COLO829 (cell line): ENCODE measurements at regions not wholly inside any gene's neighbourhood (a gene's known extent, or its start where the extent isn't known, plus 50 kb on each side); places are given as distances from the start of the nearest gene placed in this dataset.
A peak's percentile ranks its signal among the peaks of the same experiment; 100 is the strongest.

Source experiments
- DNase-seq: peaks from one replicate; pipeline ENCODE4 v3.0.0; 2012; ENCODE audit warnings: low spot score

DNA sequence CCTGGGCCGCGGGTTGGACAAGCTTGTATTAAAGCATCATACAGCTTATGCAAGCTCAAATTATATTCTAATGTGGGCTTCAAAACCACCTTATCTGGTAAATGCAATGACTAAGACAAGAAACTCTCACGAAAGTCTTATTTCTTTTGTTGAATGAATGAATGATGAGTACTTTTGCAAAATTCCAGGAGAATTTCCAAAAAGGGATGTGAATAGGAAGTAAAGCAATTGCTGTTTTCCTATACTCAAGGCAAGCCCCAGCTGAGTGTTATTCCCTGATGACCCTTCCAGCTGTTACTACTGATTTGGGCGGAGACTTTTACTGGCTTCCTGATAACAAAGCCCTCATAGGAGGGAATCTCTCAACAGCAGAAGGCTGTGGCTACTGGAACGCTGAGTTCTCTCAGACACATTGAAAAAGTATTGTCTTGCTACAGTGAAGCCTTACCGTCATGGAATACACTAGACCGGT, 162.8 kb downstream of the SREK1 start:
- DNase-seq: no peak

GRCh38 chr5:66307647-66308241, 163.6 kb downstream of the SREK1 start:
- DNase-seq: peak; percentile 59

GRCh38 chr5:66312266-66312665, 168.2 kb downstream of the SREK1 start:
- DNase-seq: no peak

DNA sequence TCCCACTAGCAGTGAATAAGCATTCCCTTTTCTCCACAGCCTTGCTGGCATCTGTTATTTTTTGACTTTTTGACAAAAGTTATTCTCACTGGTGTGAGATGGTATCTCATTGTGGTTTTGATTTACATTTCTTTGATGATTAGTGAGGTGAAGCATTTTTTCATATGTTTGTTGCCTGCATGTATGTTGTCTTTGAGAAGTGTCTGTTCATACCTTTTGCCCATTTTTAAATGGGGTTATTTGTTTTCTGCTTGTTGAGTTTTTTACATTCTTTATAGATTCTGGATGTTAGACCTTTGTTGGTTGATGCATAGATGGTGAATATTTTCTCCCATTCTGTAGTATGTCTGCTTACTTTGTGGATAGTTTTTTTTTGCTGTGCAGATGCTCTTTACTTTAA, 171.7 kb downstream of the SREK1 start:
- no peak for DNase-seq

DNA sequence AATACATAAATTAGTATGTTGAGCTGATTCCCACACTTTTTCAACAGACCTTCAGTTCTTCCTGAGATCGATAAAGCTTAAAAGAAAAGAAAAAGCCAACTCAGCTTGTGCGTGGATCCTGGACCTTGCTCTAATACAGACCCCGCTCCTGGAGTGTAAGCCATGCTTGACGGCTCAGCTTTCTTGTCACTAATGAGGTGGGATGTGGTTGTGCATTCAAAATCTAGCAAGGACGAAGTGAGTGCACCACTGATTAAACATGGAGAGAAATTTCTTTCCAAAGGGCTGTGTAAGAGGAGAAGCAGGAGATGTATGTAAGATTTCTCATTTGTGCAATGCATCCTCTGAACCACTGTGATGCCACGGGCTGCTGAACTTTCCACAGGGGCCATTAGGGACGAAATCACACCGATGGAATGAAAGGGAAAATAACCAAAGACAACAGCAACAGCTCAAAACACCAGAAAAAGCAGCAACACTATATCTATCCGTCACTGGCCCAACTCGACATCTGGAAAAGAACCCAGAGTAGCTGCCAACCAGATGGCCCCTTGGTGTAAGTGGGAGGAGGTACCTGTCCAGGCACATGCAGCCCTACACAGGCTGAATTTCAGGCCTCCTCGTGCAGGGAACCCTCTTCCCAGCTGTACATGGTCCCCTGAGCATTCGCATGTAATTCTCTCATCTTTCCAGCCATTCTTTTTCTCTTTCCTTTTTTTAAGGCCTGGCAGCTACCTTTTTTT, 178.9 kb downstream of the SREK1 start:
- DNase-seq: no peak

DNA sequence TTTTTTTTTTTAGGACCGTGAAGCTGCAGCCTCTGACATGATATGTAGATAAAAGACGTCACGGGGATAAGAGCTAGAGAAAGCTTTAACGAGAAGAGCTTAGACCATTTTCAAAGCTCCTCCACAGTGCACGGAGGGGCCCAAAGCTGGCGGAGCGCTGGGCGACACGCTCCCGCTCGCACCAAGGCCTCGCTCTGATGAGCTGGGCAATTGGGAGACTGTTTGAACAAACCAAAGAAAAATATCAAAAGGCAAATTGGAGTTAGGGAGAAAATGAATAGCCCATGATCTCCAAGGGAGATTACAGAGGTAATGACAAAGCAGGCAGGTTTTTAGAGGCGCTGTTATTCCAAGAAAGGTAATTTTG, 179.4 kb downstream of the SREK1 start:
- DNase-seq: no peak

DNA sequence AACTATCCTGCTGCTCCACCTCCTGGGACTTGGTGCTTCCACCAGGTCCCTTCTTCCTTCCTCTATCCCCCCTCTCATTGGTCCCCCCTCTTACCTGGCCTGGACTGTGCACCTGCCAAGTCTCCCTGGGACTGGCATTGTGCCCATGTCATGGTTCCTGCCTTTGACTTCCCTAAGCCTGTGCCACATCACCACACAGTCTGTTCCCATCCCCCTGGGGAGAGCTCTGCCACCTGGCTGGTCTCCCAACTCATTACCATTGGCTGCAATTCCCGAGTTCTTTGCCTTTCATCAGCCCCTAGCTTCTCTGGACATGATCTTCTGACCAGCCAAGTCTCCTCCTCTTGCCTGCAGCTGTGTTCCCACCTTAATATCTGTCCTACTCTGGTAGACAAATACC, 180.3 kb downstream of the SREK1 start:
- DNase-seq: no peak

GRCh38 chr5:66326276-66326675, 182.2 kb downstream of the SREK1 start:
- no peak for DNase-seq

GRCh38 chr5:66327008-66327407, 182.9 kb downstream of the SREK1 start:
- no peak for DNase-seq

GRCh38 chr5:66329078-66329477, 185.0 kb downstream of the SREK1 start:
- no peak for DNase-seq

DNA sequence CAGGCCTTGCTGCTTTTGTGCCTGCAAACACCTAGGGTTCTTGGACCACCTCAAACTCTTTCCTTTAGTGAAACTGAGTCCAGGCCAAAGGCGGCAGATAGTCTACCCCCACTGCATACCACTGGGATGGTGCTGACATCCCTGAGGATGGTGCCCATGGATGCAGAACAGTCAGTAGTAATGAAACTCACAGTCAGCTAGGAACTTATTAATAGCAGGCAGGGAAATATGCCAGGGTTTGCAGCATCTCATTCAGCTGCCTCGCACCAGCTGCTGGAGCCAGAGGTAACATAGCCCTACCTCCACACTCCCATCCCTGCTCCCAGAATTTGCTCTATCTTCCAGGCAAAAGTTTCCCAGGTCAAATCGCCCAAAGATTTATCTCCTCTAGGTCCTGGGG, 189.1 kb downstream of the SREK1 start:
- no peak for DNase-seq

DNA sequence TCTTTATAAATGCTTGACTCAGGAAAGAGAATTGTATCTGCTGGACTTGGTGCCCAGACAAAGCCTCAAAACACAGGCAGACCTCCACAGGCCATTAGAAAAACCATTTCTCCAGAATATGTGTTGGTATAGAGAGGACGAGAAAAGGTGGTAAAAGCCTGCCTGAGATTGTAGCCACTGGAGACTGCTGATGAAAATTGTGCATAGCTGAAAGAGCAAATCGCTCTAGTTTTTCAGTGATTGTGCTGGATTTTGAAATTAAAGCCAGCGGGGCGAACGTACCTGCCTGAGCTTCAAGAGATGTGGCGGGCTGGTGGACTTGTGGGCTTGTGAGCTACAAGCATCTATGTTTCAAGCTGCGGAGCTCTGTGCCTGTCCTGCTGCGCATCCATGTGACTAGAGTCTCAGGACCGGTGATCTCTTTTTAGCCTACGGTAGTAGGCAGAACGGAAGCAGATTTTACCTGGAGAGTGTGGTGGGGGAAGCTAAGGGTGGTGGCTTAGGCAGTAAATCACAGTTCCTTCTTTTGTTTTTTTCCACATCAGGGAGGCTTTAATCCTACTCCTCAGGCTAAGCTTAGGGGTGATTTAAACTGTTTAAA, 193.6 kb downstream of the SREK1 start:
- DNase-seq: no peak

DNA sequence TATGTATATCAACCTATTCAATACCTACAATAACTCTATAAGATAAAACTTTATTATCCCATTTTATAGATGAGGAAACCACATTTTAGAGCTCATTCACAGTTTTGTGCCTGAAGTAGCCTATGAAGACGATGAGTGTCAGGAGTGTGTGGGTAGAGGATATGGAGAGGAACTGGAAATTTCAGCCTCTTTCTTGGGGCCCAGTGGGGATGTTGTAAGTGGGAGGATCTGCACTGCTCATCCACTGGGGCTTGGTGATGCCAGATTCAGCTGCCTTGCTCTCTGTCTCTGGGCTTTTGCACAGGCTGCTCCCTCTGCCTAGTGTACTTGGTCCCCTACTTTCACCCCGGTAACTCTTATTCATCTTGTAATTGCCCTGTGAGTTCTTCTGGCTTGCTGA, 194.7 kb downstream of the SREK1 start:
- no peak for DNase-seq

DNA sequence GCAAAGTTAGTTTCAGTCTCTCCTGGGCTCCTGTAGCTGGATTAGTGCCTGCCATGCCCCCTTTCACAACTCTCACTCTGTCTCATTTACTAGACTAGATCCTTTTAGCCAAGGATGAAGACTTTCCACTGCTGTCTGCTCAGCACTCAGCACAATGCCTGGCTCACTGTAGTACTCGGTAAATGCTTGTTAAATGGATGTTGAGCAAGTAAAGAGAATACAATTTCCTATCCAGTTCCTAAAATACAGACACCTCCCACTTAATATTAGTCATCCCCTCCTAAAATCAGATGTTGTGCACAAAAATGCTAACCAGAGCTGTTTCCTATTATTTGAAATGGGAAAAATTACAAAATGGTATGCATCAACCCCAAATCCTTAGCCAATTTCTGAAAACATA, 195.8 kb downstream of the SREK1 start:
- no peak for DNase-seq

GRCh38 chr5:66340786-66341185, 196.7 kb downstream of the SREK1 start:
- DNase-seq: no peak

DNA sequence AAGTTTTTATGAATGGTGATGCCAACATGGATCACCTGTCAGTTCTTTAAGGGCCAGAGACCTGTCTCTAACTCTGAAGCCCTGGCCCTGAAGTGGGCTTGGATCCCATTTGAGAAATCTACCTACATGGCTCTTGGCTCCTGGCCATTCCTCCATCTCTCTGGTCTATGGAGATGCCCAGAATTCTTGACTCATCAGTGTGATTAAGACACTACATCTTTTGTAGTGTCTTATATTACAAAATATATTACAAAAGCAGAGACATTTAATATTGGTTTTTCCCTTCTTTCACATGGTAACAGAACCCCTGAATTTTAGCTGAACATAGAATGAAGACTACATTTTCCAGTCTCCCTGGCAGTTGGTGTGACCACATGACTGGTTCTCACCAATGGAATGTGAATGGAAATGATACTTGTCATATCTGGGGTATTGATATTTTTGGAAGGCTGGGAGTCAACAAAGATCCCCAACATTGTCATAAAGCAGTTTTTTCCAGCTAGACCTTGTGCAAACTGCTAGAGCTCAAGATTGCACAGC, 198.3 kb downstream of the SREK1 start:
- no peak for DNase-seq

- no peak for DNase-seq
These were observed 199.4 kb downstream of the SREK1 start for GRCh38 chr5:66343370-66344071.

GRCh38 chr5:66344544-66344943, 200.4 kb downstream of the SREK1 start:
- DNase-seq: no peak

DNA sequence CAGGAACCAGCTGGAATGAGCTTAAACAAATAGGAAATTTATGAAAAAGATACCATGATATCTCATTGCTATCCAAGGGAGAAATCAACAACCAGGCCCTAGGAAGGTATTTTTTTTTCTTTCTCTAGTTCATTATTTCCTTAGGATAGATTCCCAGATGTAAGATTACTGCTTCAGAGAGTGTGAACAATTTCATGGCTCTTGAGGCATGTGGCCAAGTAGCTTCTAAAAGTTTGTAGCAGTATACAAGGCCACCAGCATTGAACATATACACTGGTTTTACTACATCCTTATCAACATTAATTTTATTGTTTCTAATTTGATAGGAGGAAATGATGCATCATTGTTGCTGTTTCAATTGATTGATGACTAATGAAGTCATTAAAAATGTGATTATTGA, 201.2 kb downstream of the SREK1 start:
- no peak for DNase-seq

DNA sequence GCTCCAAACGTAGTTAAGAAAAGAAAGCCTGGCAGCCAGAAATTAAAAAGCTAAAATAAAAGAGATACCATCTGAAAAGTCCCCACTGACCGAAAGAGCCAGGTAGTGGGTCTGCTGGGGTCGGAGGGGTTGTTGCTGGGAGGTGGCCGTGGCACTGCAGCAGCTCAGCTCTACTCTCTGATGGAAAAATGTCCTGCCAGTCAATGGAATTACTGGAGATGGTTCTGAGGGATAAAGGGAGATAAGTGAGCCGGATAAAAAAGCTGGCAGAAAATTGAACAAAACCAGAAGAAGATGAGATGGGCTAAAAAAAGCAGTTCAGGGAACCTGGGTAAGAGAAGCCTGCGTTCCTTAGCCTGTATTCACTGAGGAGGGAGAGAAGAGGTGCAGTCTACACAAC, 202.8 kb downstream of the SREK1 start:
- DNase-seq: no peak

GRCh38 chr5:66348387-66349125, 204.5 kb downstream of the SREK1 start:
- no peak for DNase-seq

DNA sequence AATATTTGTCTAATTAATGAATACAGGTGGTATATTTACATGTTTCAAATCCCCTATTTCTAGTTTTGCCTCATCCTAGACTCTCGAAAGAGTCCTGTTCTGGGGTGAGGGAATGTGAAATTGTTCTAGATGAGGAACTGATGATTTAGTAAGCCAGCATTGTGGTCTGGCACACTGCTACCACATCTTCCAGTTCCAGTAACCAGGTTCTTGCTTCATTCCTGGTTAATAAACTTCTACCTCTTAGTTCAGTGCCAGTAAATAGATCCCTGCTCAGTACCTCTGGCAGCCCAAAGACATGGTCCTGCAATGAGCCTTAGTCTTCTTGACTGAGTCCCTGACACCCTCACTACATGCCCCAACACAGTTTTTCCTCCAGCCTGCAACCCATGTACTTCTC, 207.7 kb downstream of the SREK1 start:
- no peak for DNase-seq
